ENCODE measurements at regions not wholly inside any gene's neighbourhood (a gene's known extent, or its start where the extent isn't known, plus 50 kb on each side); places are given as distances from the start of the nearest gene placed in this dataset.

GRCh38 chr15:95590533-95591044 lies 739.9 kb upstream of the NR2F2 start:
- DNase-seq (ENCODE audit: low read depth in 3 of 3, low spot score in 1 of 3): no peak

- no peak for DNase-seq (ENCODE audit: low read depth in 3 of 3, low spot score in 1 of 3)
Observed at GRCh38 chr15:95591270-95591669, 739.2 kb upstream of the NR2F2 start.

- DNase-seq (ENCODE audit: low read depth in 3 of 3, low spot score in 1 of 3): no peak
Observed at GRCh38 chr15:95591886-95592285, 738.6 kb upstream of the NR2F2 start.

- DNase-seq (ENCODE audit: low read depth in 3 of 3, low spot score in 1 of 3): no peak
Observed at GRCh38 chr15:95594496-95594895, 736.0 kb upstream of the NR2F2 start.

GRCh38 chr15:95595759-95596158 lies 734.7 kb upstream of the NR2F2 start:
- no peak for DNase-seq (ENCODE audit: low read depth in 3 of 3, low spot score in 1 of 3)

GRCh38 chr15:95596496-95596895 lies 734.0 kb upstream of the NR2F2 start:
- DNase-seq (ENCODE audit: low read depth in 3 of 3, low spot score in 1 of 3): no peak

GRCh38 chr15:95598251-95598855 lies 732.1 kb upstream of the NR2F2 start:
- no peak for DNase-seq (ENCODE audit: low read depth in 3 of 3, low spot score in 1 of 3)

GRCh38 chr15:95600367-95600766 lies 730.1 kb upstream of the NR2F2 start:
- DNase-seq (ENCODE audit: low read depth in 3 of 3, low spot score in 1 of 3): no peak

GRCh38 chr15:95600884-95601283 lies 729.6 kb upstream of the NR2F2 start:
- DNase-seq (ENCODE audit: low read depth in 3 of 3, low spot score in 1 of 3): no peak

GRCh38 chr15:95601525-95601924 lies 729.0 kb upstream of the NR2F2 start:
- DNase-seq (ENCODE audit: low read depth in 3 of 3, low spot score in 1 of 3): no peak

GRCh38 chr15:95603802-95604201 lies 726.7 kb upstream of the NR2F2 start:
- no peak for DNase-seq (ENCODE audit: low read depth in 3 of 3, low spot score in 1 of 3)

GRCh38 chr15:95604634-95605036 lies 725.9 kb upstream of the NR2F2 start:
- no peak for DNase-seq (ENCODE audit: low read depth in 3 of 3, low spot score in 1 of 3)

GRCh38 chr15:95605098-95605497 lies 725.4 kb upstream of the NR2F2 start:
- DNase-seq (ENCODE audit: low read depth in 3 of 3, low spot score in 1 of 3): no peak

GRCh38 chr15:95606551-95606950 lies 723.9 kb upstream of the NR2F2 start:
- DNase-seq (ENCODE audit: low read depth in 3 of 3, low spot score in 1 of 3): no peak

GRCh38 chr15:95608371-95608770 lies 722.1 kb upstream of the NR2F2 start:
- DNase-seq (ENCODE audit: low read depth in 3 of 3, low spot score in 1 of 3): no peak

- no peak for DNase-seq (ENCODE audit: low read depth in 3 of 3, low spot score in 1 of 3)
Observed at GRCh38 chr15:95609096-95609495, 721.4 kb upstream of the NR2F2 start.

GRCh38 chr15:95610945-95611344 lies 719.6 kb upstream of the NR2F2 start:
- no peak for DNase-seq (ENCODE audit: low read depth in 3 of 3, low spot score in 1 of 3)

- no peak for DNase-seq (ENCODE audit: low read depth in 3 of 3, low spot score in 1 of 3)
Observed at GRCh38 chr15:95615436-95615835, 715.1 kb upstream of the NR2F2 start.

GRCh38 chr15:95616306-95616705 lies 714.2 kb upstream of the NR2F2 start:
- DNase-seq (ENCODE audit: low read depth in 3 of 3, low spot score in 1 of 3): no peak

GRCh38 chr15:95620934-95621579 lies 709.4 kb upstream of the NR2F2 start:
- no peak for DNase-seq (ENCODE audit: low read depth in 3 of 3, low spot score in 1 of 3)

GRCh38 chr15:95622843-95623242 lies 707.7 kb upstream of the NR2F2 start:
- no peak for DNase-seq (ENCODE audit: low read depth in 3 of 3, low spot score in 1 of 3)

GRCh38 chr15:95624100-95624499 lies 706.4 kb upstream of the NR2F2 start:
- DNase-seq (ENCODE audit: low read depth in 3 of 3, low spot score in 1 of 3): no peak

All from stimulated activated CD4-positive, alpha-beta T cell treated with anti-CD3 and anti-CD28 coated beads, TNF-alpha, amount 100 ng/mL, for 1 hour (primary cell).